ENCODE measurements at regions not wholly inside any gene's neighbourhood (a gene's known extent, or its start where the extent isn't known, plus 50 kb on each side); places are given as distances from the start of the nearest gene placed in this dataset.

DNA sequence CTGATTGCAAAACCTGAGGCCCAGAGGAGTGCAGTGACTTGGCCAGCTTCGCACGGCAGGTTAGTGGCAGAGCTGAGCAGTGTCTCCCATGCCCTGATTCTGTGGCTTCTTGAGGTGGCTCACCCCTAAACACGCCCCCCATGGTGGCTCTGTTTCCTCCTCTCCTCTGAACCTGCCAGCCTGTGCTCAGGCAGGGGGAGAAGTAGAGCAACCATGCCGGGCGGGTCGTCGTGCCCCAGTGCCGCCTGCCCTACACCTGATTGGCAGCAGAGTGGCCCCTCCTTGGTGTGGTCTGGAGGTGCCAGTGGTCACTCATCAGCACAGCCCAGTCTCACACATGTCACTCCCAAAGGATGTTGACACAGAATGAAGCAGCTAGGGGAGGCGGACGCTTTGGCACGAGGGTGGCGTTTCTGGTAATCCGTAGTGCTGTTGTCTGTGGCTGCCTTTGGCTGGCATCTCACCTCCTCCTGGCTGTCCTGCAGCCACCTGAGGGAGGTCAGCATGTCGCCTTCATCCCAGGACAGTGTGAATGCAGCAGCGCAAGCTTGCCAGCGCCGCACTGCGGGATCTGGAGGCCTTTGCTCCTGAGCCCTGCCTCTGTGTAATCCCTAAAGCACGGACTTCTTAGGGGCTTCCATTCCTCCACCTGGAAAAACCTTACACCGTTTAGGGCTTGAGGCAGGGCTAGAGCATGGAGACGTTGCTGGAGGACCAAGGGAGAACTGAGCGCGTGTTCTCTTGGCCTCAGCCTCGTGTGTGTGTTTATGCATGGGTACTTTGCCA is 294.7 kb downstream of the SEC14L1 start:
- no peak for DNase-seq

DNA sequence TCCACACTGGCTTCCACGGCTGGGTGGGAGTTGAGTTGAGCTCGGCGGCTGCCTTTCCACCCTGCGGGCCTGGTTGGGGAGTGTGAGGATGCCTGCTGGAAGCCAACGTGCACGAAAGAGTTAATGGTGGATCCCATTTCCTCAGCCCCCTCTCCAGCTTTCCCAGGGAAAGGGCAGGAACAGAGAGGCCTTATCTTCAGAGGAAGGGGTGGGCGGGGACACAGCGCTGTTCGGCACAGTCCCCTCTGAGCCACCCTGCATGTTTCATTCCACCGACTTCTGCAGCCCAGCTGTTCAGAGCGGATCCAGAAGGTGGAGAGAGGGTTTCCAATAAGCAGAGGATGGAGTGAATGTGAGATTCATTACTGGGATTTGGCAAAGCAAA is 295.3 kb downstream of the SEC14L1 start:
- DNase-seq = no peak

DNA sequence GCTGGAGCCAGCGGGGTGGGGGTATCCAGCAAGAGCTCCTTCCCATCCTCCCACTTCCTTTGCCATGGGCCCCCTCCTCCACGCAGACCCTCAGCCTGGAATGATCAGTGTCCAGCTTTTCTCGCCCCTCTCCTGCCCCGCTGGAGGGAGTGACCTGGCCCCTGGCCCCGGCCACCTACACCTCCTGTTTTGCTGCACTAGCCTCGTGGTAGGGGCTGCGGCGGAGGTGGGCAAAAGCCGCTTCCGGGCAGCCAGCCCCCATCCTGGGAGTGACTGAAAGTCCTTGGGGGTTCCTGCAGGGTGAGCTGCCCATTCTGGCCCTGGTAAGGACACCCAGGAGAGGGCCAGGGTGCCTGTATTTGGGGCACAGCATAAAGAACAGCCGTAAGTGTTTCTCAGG is 295.7 kb downstream of the SEC14L1 start:
- no peak for DNase-seq

DNA sequence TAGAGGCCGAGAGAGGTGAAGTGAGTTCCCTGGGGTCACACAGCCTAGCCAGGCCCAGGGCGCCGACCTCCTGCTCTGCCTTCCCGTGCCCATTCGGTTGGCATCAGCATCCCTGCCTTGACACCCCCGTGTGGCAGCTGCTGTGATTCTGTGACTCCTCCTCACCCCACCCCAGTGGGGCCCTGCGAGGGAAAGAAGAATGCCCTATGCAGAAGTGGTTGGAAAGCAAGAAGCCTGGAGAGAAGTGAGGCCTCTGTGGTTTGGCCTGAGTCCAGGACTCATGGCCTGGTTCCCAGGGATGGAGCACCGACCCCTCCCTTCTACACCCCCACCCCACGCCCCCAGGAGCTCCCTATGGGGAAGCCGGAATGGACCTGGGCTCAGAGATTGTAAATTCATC is 296.2 kb downstream of the SEC14L1 start:
- DNase-seq = no peak

DNA sequence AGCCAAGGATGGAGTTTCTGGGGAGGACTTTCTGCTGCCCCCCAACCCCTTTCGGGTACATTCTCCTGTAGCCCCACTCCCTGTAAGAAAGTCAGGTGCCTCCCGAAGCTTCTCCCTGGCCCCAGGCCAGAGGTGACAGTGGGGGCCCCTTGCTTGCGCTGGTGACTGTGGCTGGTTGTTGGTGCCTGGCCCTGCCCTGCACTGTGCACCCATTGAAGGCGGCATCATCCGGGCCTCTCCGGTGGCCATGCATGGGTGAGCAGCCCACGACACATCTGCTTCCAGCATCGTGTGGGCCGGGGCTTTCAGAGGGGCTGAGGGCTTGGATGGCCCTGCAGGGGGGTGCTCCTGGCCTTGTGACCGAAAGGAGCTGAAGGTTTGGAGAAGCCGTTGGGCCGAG is 297.0 kb downstream of the SEC14L1 start:
- no peak for DNase-seq

DNA sequence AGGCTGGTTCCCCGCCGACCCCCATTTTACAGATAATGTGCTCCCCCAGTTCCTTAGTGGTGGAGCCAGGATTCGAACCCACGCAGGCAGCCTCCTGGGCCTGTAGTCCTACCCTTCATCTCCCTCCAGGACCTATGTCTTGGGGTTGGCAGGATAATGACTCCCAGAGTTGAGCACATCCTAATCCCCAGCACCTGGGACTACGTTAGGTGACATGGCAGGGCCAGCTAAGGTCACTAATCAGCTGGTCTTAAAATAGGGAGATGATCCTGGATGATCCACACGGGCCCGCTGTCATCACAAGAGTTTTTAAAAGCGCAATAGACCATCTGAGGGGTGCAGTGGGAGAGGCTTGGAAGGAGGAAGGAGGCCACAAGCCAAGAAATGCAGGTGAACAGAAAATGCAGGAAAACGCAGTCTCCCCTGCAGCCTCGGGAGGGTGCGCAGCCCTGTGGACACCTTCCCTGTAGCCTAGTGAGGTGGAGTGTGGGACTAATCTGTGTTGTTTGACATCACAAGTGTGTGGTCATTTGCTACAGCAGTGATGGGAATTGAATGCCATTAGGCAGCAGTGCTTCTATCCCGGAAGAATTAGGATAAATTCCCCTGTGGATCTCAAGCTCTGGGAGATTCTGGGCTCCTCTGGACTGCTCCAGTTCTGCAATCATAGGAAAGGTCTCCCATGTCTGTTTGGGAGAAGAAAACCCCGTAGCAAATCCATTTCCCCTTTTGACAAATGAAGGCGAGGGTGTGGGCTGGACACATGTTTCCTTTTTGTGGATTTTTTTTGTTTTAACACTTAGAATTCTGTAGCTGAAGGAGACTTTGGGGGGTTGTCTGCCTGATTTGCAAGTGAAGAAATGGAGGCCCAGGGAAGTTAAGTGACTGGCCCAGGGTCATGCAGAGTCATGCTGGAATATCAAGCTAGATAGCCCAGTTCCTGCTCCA is 297.7 kb downstream of the SEC14L1 start:
- no peak for DNase-seq

DNA sequence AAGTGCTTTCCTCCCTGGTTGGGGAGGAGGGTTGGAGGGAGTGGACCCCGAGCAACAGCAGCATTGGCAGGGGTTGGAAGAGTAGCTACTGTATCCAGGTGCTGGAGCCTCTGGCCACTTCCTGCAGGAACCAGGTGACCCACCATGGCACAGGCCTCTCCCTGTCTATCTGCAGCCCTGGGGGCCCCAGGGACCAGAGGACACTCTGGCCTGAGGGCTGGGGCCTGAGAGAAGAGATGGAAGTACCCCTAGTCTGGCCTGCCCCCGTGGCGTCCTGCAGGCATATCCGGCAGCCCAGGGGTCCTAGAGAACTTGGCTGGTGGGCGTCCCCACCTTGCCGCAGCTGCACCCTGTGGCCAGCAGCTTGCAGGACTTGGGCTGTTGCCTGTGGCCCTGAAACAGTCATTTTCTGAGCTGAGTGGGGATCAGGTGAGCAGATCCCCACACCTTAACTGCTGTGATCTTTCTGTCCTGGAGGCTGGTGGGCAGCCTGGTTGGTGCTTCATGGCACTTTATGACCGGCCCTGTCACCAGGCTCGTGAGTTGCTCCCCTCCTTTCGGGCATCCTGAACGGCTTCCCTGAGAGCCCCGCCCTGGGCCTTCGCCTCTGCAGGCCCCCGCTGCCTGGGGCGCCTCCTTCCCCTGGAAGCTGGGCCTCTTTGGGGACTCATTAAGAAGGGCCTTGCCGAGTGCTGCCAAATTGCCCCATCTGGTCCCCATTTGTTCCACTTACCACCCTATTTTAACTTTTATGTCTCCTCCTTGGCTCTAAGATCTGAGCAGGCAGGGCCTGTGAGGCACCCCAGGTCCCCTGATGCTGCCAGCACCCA is 298.6 kb downstream of the SEC14L1 start:
- DNase-seq = no peak

DNA sequence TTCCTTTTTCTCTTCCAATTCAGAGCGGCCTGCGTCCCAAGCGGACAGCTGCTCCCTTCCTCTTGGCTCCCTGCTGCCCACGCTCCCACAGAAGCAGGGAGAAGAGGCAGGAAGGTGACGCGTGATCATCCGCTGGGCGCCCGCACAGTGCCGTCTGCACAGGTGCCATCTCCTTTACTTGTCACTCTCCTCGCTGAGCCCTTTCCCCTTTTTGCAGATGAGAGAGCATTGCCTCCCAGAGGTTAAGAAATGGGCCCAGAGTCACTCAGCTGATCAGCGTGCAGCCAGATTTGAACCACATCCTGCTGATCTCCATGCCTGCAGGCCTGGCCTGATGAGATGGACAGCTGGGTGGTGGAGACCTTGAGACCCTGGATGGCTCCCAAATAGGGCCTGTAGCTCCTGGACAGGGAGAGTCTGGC is 299.8 kb downstream of the SEC14L1 start:
- DNase-seq = no peak

DNA sequence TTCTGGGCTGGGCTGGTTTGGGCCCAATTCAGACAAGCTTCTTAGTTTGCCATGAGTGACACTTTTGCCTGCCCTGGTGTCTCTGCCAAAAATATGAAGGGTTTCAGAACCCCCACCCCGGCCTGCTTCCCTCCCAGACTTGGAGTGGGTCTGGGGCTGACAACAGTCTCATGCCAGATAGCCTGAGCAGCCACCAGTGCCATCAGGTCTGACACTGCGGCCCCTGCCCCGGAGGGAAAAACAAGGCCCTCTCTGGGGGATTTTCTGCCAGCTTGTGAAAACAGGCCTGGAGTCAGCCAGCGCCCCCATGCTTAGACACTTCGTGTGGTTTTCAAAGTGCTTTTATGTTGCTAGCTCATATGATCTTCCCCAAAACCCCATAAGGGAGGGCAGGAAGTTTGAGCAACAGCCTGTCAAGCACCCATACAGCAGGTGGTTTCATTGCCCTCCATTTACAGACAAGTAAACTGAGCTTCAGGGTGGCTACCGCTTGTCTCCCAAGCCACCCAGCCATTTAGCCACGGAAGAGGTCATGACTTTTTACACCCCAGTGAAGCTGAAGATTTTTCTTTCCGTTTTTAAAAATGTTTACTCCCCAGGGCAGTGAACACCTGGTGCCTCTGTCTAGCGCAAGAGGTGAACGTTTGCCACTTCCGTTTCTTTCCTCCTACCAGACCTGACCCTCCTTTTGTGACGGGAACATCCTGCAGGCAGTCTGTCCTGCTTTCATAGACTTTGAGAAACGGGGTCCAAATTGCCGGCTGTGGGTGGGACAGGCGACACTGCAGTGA is 300.6 kb downstream of the SEC14L1 start:
- DNase-seq = no peak

DNA sequence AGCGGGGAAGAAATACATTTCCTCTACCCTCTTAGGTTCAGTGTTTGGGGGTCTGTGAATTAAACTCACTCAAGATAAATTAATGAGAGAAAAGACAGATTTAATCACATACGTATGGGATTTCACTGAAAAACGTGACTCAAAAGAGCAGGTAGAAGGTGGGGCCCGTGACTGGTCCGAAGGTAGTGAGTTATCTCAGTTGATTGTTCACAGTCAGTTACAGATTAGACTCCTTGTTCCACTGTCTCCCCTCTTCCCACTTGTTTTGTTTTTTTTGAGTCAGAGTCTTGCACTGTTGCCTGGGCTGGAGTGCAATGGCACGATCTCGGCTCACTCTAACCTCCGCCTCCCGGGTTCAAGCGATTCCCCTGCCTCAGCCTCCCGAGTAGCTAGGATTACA is 301.2 kb downstream of the SEC14L1 start:
- no peak for DNase-seq

DNA sequence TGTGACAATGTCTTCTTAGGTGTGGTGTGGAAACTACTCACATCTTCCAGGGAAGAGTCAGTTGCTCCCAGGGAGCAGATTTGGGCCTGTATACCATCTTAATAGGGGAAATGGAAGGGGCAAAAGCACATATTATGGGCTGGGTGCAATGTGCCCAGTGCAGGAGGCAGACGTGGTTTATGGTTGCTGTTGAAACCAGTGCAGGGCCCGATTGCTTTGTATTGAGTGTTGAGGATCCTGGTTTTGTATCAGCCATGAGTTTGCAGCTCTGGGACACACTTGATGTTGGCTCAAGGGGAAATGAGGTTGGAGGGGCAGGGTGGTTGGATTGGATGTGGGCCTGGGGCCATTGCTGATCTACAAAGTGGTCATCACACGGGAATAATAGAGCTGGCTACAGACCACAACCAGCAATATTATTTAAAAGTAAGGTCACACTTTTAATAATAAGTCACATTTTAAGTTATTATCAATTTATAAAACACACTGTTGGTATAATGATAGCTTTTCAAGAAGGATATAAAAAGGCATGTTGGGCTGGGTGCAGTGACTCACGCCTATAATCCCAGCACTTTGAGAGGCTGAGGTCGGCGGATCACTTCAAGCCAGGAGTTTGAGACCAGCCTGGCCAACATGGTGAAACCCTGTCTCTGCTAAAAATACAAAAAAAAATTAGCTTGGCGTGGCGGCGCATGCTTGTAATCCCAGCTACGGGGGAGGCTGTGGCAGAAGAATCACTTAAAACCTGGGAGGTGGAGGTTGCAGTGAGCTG is 302.4 kb downstream of the SEC14L1 start:
- no peak for DNase-seq

DNA sequence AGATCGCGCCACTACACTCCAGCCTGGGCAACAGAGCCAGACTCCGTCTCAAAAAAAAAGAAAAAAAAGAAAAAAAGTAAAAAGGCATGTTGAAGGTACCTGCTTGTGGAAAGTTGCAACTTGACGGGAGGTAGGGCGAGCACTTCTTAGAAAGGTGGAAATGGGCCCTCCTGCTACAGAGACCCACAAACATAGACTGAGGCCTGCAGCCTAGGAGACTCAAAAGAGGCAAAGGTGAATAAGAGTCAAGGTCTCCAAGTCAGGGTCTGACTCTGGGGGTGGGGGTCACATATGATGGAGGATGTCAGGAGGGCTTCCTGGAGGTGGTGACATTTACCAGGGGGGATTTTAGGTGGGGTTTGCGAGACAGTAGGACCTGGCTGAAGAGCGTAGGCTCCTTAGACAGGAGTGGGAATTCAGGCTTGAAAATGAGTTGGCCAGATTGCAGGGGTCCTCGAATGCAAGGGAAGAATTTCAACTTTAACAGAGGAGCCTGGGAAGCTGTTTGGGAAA is 303.0 kb downstream of the SEC14L1 start:
- no peak for DNase-seq

DNA sequence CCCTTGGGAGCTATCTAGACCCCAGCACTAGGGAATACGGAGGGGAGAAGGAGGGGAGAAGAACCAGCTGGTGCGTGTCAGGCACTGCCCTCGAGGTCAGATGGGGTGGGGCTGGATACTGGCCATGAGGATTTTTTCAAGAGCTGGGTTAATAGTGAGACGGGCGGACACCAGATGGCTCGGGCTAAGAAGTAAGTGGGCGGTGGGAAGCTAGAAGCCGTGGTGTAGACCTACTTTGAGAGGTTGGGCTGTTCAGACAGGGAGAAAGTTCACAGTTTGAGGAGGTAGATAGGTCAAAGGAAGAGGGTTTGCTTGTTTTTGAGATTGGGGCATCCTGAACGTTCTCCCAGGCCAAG is 303.8 kb downstream of the SEC14L1 start:
- DNase-seq = no peak

DNA sequence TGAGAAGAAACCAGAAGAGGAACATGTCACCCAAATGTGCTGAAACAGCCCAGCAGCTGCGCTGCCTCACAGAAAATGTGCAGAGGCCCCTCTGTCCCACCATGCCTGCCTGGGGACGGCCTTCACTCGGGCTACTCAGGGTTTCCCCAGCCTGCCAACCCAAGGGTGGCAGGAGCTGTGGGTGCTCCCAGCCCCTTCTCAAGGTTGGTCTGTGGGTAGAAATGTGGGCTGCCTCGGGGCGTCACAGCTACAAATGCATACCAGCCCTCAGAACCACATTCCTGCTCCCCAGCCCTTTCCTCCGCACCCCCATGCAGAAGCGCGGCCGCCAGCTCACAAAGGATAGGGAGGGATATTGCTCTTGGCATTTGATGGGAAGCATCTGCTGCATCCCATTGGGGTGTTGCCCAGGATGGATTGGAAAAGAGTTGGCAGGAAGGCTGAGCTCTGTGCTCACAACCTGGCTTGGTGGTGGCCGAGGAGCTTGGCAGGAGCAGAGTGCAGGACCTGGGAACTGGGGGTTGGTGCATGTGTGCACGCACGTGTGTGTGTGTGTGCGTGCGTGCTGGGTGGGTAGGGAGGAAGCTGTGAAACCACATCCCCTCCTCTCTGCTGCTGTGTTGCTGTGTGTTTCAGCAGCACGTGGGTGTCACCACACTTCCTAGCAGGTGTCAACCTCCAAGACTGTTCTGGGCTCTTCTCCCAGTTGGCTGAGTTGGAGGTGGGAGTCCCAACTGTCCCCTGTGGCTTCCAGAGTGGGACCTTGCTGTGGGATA is 304.4 kb downstream of the SEC14L1 start:
- no peak for DNase-seq

DNA sequence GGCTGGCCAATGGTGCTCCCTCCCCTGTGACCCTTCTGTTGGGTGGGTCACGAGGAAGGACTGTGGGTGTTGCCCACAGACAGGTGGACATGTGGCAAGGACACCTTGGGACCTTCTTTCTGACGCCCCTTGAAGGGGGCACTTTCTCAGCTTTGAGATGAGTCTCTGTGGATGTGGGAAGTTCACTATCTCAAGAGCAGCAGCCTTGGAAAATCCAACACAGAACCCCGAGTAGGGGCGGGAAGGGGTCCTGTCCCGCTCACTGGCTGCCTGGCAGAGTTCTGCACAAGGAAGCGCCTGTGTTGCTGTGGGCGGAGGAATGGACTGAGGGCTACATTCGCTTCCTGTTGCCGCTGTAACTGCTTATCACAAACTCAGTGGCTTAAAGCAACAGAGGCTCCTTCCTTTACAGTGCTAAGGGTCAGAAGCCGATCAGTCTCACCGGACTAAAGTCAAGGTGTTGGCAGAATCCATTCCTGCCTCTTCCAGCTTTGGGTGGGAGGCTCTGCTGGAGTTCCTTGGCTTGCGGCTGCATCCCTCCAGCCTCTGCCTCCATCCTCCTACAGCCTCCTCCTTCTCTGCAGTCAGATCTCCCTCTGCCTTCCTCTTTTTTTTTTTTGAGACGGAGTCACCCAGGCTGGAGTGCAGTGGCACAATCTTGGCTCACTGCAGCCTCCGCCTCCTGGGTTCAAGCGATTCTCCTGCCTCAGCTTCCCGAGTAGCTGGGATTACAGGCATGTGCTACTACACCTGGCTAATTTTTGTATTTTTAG is 305.2 kb downstream of the SEC14L1 start:
- DNase-seq = no peak

DNA sequence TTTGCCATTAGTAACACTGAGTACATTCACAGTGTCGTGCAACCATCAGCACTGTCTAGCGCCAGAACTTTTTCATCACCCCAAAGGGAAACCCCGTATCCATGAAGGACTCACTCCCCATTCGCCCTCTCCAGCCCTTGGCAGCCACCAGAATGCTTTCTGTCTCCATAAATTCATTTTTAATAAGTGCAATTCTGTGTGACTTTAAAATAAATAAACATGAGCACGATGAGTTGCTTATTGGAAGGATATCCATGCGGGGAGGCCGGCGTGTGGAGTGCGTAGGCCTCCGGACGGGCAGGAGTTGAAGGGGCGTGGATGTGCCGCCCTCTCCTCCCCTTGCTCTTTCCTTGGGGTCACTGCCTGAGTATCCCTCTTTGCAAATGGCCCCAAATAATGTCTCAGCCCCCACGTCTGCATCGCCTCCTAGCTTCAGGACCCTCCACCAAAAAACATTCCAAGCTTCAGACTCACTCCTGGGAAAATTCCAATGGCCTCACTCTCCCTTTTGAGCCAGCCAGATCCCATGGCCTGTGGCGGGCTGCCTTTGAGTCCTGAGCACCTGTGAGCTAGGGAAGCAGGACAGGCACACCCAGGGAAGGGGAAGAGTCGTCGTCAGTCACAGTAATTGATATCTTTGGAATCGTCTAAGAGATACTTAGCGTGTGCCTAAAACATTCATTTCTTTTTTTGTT is 306.3 kb downstream of the SEC14L1 start:
- DNase-seq = no peak

DNA sequence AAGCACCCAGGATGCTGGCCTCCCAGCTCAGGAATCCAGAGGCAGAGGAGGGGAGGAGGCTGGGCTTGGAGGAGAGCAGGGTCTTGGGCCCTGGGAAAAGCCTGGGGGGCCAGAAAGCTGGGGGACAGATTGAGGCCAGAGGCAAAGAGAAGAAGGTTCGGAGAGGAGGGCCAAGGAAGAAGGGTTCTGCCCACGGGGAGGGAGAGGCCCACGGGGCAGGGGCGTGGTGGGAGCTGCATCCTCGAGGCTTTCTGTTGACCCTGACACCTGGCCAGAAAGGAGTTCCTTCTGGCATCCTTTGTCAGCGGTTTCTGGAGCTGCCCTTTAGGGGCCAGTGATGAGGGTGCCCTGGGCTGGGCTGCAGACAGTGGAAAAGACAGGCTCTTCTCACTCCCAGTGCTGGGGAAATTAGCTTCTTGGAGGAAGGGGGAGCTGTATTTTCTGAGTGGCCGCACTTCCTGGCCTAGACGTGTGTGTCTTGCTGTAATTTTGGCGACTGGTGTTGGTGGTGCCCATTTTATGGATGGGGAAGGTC is 308.7 kb downstream of the SEC14L1 start:
- DNase-seq = no peak

DNA sequence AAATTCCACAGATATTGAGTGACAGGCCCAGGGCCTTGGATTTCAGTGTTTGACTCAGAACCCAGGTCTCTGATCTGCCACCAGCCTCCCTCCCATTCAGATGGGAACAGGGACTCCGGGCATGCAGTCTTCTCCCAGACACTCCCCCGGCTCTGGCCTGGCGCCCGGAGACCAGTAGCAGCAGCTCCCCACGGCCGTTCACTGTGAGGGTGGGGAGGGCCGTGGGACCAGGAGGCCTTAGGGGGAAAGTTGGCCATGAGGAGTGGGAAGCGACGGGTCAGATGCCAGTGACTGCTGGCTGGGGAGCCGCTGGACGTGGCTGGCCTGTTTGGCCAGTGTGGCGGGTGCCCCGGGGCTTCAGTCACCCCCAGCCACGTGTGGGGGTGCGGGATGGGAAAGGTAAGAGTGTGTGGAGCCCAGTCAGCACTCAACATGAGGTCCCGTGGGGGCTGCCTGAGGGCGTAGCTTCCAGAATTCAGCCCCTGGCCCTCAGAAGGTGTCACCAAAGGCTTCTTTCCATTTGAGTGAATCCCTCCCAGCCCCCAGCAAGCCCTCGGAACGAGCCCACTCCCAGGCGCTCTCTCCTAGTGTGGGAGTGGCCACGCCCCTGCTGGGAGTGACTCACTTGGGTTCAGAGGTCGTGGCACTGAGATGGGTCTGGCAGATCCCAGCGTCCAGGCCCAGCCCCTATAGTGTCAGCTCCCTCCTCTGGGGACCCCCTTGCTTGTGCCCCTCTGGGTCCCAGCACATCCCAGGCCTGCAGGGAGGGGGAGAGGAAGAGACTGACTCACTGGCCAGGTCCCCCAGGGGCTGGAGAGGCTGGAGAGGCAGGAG is 309.4 kb downstream of the SEC14L1 start:
- no peak for DNase-seq

Data from NCI-H526 treated with DMSO at 0.1 percent for 48 hours (cell line).